PFSK-1 (cell line): ENCODE measurements at regions not wholly inside any gene's neighbourhood (a gene's known extent, or its start where the extent isn't known, plus 50 kb on each side); places are given as distances from the start of the nearest gene placed in this dataset.

Experiments
- POLR2AphosphoS5 ChIP-seq: IDR thresholded peaks from 2 replicates; pipeline ENCODE4 v1.6.1; 2012; ENCODE audit warnings: low read depth, mild to moderate bottlenecking, control low read depth, low read length, moderate library complexity
- SIN3A ChIP-seq: IDR thresholded peaks from 2 replicates; pipeline ENCODE4 v1.6.1; 2012; ENCODE audit warnings: mild to moderate bottlenecking, low read length, moderate library complexity, borderline replicate concordance; ENCODE audit not compliant: insufficient read depth
- TAF1 ChIP-seq: IDR thresholded peaks from 2 replicates; pipeline ENCODE4 v1.6.1; 2012; ENCODE audit warnings: low read length, control low read depth, borderline replicate concordance; ENCODE audit not compliant: insufficient read depth
- TF ChIP-seq, protein P1 (sequence below), 2 experiments: IDR thresholded peaks; 2 replicates each; pipeline versions ENCODE4 v1.6.1 to v1.8.0; 2011 to 2012; ENCODE audit warnings: low read depth in 2 of 2, low read length in 2 of 2, control low read depth in 1 of 2, inconsistent platforms in 1 of 2, mild to moderate bottlenecking in 1 of 2, moderate library complexity in 1 of 2; ENCODE audit not compliant: insufficient read depth in 1 of 2

DNA sequence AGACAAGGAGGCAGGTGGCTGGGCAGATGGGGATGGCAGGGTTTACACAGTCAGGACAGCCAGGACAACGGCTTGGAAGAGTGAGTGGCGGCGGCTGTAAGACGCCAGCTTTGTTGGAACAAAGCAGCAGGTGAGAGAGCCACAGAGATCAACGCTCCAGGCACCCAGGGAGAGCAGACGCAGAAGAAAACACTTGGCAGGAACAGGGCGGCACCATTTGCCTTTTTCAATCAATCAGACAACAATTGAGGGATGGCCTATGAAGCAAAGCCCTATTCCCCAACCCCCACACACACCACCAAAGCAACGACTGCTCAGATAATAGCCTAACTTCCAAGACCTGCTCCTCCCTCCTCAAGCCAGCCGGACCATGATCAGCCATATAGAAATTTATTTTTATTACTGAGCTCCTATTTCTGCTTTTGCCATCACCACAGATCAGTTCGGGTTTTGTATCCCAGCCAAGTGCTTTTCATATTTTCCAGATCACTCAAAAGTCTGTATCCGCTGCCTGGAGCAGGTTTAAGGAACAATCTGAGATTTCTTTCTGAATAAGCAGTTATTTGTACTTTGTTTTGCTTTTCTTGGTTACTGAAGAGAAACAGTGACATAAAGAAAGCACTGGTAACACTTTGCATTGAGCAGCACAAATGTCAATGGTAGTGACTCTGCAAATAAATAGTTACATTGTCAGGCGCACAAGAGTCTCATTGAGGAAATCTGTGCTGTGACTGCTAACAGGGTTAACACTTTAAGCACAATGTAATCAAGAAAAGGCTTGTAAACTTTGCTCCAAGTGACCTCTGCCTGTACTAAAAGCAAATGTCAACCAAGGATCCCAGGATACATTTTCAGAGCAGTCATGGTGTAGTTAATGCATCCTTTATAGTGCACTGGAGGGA lies 81.8 kb upstream of the RBPJ start:
- TF ChIP-seq SIN3A (no peak), POLR2AphosphoS5 (no peak), TAF1 (no peak)
- TF ChIP-seq, protein P1, sequence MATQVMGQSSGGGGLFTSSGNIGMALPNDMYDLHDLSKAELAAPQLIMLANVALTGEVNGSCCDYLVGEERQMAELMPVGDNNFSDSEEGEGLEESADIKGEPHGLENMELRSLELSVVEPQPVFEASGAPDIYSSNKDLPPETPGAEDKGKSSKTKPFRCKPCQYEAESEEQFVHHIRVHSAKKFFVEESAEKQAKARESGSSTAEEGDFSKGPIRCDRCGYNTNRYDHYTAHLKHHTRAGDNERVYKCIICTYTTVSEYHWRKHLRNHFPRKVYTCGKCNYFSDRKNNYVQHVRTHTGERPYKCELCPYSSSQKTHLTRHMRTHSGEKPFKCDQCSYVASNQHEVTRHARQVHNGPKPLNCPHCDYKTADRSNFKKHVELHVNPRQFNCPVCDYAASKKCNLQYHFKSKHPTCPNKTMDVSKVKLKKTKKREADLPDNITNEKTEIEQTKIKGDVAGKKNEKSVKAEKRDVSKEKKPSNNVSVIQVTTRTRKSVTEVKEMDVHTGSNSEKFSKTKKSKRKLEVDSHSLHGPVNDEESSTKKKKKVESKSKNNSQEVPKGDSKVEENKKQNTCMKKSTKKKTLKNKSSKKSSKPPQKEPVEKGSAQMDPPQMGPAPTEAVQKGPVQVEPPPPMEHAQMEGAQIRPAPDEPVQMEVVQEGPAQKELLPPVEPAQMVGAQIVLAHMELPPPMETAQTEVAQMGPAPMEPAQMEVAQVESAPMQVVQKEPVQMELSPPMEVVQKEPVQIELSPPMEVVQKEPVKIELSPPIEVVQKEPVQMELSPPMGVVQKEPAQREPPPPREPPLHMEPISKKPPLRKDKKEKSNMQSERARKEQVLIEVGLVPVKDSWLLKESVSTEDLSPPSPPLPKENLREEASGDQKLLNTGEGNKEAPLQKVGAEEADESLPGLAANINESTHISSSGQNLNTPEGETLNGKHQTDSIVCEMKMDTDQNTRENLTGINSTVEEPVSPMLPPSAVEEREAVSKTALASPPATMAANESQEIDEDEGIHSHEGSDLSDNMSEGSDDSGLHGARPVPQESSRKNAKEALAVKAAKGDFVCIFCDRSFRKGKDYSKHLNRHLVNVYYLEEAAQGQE (IDR thresholded peaks at IDR 0.05; ENCODE audit: insufficient read depth in 1 of 2, low read depth in 2 of 2, low read length in 2 of 2), result no peak
